GM12874 (cell line): ENCODE measurements at regions not wholly inside any gene's neighbourhood (a gene's known extent, or its start where the extent isn't known, plus 50 kb on each side); places are given as distances from the start of the nearest gene placed in this dataset.

Experiments used
- CTCF ChIP-seq: IDR thresholded peaks from 2 replicates; pipeline ENCODE4 v1.5.1; 2011; ENCODE audit warnings: low read depth, mild to moderate bottlenecking, control low read depth, low read length, moderate library complexity; ENCODE audit not compliant: insufficient read depth

GRCh38 chr3:118447339-118447738 is 587.3 kb downstream of the IGSF11 start:
- TF ChIP-seq CTCF: no peak

DNA sequence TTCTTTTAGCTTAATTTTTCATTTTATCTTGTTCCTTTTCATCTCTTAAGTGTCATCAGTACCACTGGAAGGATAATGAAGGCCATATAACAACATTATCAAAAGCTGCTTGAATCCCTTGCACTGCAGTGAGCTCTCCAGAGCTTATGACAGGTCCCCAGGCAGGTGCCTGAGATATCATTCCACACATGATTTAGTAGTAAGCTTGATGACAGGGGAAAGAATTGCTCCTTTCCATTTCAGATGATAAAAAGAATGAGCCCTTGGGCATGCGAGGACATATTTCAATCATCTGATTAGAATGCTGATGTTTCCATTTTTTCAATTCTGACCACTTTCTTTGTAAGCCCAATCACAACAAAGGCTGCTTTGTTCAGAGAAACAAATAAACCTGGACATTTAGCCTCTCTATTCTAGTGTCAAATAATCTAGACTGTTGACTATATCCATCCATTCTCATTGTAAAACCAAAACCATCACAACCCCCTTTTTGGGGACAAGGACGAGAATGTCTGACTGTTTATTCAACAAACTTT is 567.8 kb downstream of the IGSF11 start:
- TF ChIP-seq CTCF: no peak

- no peak for TF ChIP-seq CTCF
Measured at GRCh38 chr3:118468801-118469200, 565.8 kb downstream of the IGSF11 start.

GRCh38 chr3:118472586-118472985 is 562.1 kb downstream of the IGSF11 start:
- TF ChIP-seq CTCF: no peak

GRCh38 chr3:118473343-118473742 is 561.3 kb downstream of the IGSF11 start:
- no peak for TF ChIP-seq CTCF

DNA sequence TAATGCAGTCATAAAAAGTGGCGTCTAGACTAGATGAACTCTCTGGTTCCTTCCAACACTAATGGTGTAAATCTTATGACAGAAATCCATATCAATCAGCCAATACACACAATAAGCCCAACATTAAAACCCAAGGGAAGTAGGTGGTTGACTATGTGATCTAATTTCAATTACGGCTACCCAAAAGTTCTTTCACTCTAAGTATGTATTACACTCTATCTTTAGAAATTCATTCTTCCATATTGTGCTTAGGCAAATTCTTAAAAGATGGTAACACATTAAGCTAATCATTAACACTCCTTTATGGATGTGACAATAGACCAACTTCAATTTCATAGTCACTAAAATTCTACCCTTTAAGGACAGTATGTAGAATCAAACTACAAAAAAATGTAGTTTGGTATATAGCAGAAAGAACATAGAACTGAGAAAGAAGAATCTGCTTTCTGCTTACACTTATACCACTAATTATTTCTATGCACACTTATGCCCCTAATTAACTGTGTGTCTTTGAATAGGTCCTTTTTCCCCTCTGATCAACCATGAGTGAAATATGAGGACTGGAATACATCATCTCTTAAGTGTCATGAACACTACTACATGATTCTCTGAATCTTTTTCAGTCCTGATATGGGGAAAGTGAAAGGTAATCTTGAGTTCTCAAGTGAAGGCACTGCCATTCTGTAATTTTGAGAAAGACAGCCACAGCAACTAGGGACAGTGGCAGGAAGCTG is 557.6 kb downstream of the IGSF11 start:
- no peak for TF ChIP-seq CTCF

DNA sequence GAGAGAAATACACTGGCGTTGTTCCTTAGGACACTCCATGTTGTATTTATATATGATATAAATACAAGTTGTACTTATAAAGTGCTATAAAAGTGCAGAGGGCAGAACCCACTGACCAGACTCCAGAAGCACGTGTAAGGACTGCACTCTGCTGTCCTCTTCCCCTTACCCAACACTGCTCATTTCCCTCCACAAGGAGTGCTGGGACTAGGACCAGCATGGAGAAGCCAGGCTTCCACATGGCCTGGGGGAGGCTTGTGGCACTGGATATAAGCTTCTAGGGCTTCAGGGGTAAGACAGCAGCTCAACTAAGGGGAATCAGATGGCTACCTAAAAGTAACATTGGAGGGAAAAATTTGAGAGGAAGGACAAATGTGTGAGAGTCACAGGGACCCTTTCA is 556.9 kb downstream of the IGSF11 start:
- TF ChIP-seq CTCF: no peak
